H9 (cell line): ENCODE measurements at regions not wholly inside any gene's neighbourhood (a gene's known extent, or its start where the extent isn't known, plus 50 kb on each side); places are given as distances from the start of the nearest gene placed in this dataset.
A peak's percentile ranks its signal among the peaks of the same experiment; 100 is the strongest.
"Not testable (repeated sequence)": the region's sequence is repeated elsewhere in the genome, so short reads cannot be mapped to it uniquely, and the experiment has no call there.

ENCODE experiments used
- DNase-seq: peaks from one replicate; pipeline ENCODE4 v3.0.0-alpha.2; 2017
- H2AFZ ChIP-seq: one replicate; pipeline ENCODE4 v1.6.1; 2013; ENCODE audit warnings: mild to moderate bottlenecking, low read length, control low read depth, moderate library complexity
- H2AK5ac ChIP-seq: 2 replicates; pipeline ENCODE4 v1.6.1; 2013; ENCODE audit warnings: low read length, control low read depth, mixed read lengths; ENCODE audit not compliant: insufficient read length
- H2BK120ac ChIP-seq: one replicate; pipeline ENCODE4 v1.6.1; 2013; ENCODE audit warnings: low read depth, mild to moderate bottlenecking, low read length, control low read depth, inconsistent platforms; ENCODE audit not compliant: poor library complexity, severe bottlenecking
- H2BK12ac ChIP-seq: 2 replicates; pipeline ENCODE4 v1.6.1; 2013; ENCODE audit warnings: low read length, control low read depth, mixed read lengths, low read depth; ENCODE audit not compliant: insufficient read length
- H2BK15ac ChIP-seq: 2 replicates; pipeline ENCODE4 v1.6.1; 2013; ENCODE audit warnings: low read depth, low read length, control low read depth
- H2BK20ac ChIP-seq: one replicate; pipeline ENCODE4 v1.6.1; 2013; ENCODE audit warnings: low read depth, mild to moderate bottlenecking, low read length, control low read depth, inconsistent platforms; ENCODE audit not compliant: poor library complexity, severe bottlenecking
- H2BK5ac ChIP-seq: 2 replicates; pipeline ENCODE4 v1.6.1; 2013; ENCODE audit warnings: low read length, control low read depth, mixed read lengths; ENCODE audit not compliant: insufficient read length
- H3K14ac ChIP-seq: 2 replicates; pipeline ENCODE4 v1.6.1; 2013; ENCODE audit warnings: low read length, control low read depth; ENCODE audit not compliant: insufficient read depth
- H3K18ac ChIP-seq: 2 replicates; pipeline ENCODE4 v1.6.1; 2013; ENCODE audit warnings: low read depth, mild to moderate bottlenecking, mixed read lengths, low read length, control low read depth; ENCODE audit not compliant: insufficient read length
- H3K23ac ChIP-seq: 2 replicates; pipeline ENCODE4 v1.6.1; 2013; ENCODE audit warnings: low read length, control low read depth, mixed read lengths, low read depth; ENCODE audit not compliant: insufficient read length
- H3K23me2 ChIP-seq: 2 replicates; pipeline ENCODE4 v1.6.1; 2013; ENCODE audit warnings: low read depth, mild to moderate bottlenecking, mixed read lengths, low read length, control low read depth; ENCODE audit not compliant: insufficient read length, poor library complexity, severe bottlenecking
- H3K27ac ChIP-seq: 2 replicates; pipeline ENCODE4 v1.5.1; 2013; ENCODE audit warnings: low read length, control low read depth, mixed read lengths, low read depth; ENCODE audit not compliant: insufficient read length
- H3K27me3 ChIP-seq: 2 replicates; pipeline ENCODE4 v1.6.1; 2013; ENCODE audit warnings: low read length, control low read depth, inconsistent platforms; ENCODE audit not compliant: insufficient read depth
- H3K4ac ChIP-seq: 2 replicates; pipeline ENCODE4 v1.6.1; 2013; ENCODE audit warnings: low read depth, mild to moderate bottlenecking, control low read depth, inconsistent platforms, low read length, moderate library complexity
- H3K4me1 ChIP-seq: 2 replicates; pipeline ENCODE4 v1.6.1; 2013; ENCODE audit warnings: low read length, control low read depth, inconsistent platforms; ENCODE audit not compliant: insufficient read depth
- H3K4me2 ChIP-seq: 2 replicates; pipeline ENCODE4 v1.6.1; 2013; ENCODE audit warnings: low read length, control low read depth, mixed read lengths; ENCODE audit not compliant: insufficient read length, insufficient read depth
- H3K56ac ChIP-seq: 2 replicates; pipeline ENCODE4 v1.6.1; 2013; ENCODE audit warnings: low read depth, mild to moderate bottlenecking, mixed read lengths, low read length, control low read depth; ENCODE audit not compliant: insufficient read length
- H3K79me1 ChIP-seq: 2 replicates; pipeline ENCODE4 v1.6.1; 2013; ENCODE audit warnings: low read depth, mild to moderate bottlenecking, moderate library complexity, low read length, control low read depth, inconsistent platforms; ENCODE audit not compliant: insufficient read depth, poor library complexity, severe bottlenecking
- H3K79me2 ChIP-seq: 2 replicates; pipeline ENCODE4 v1.6.1; 2013; ENCODE audit warnings: low read length, control low read depth, inconsistent platforms; ENCODE audit not compliant: insufficient read depth
- H3K9ac ChIP-seq: 2 replicates; pipeline ENCODE4 v1.6.1; 2013; ENCODE audit warnings: low read length, control low read depth, mixed read lengths; ENCODE audit not compliant: insufficient read length; ENCODE audit errors: extremely low read depth
- H3K9me3 ChIP-seq: one replicate; pipeline ENCODE4 v1.6.1; 2013; ENCODE audit warnings: low read depth, low read length, inconsistent platforms; ENCODE audit not compliant: control insufficient read depth
- H3T11ph ChIP-seq: one replicate; pipeline ENCODE4 v1.6.1; 2013; ENCODE audit warnings: mild to moderate bottlenecking, low read length, control low read depth, inconsistent platforms
- H4K20me1 ChIP-seq: one replicate; pipeline ENCODE4 v1.6.1; 2013; ENCODE audit not compliant: control insufficient read depth, insufficient read length, insufficient read depth
- H4K5ac ChIP-seq: 2 replicates; pipeline ENCODE4 v1.6.1; 2013; ENCODE audit warnings: low read depth, mild to moderate bottlenecking, mixed read lengths, low read length, control low read depth; ENCODE audit not compliant: insufficient read length
- H4K8ac ChIP-seq: replicated peaks from 2 replicates; pipeline ENCODE4 v1.6.1; 2013; ENCODE audit warnings: low read length, control low read depth, mixed read lengths, low read depth; ENCODE audit not compliant: insufficient read length
- H4K91ac ChIP-seq: 2 replicates; pipeline ENCODE4 v1.6.1; 2013; ENCODE audit warnings: low read depth, mild to moderate bottlenecking, moderate library complexity, mixed read lengths, low read length, control low read depth; ENCODE audit not compliant: insufficient read length
- H3K27ac Mint-ChIP-seq, 3 experiments: 2 replicates in 2 of 3; 3 replicates in 1 of 3; pipeline ENCODE4 v1.8.0; 2020 to 2021; ENCODE audit warnings: mixed read lengths in 3 of 3, mild to moderate bottlenecking in 1 of 3, moderate library complexity in 1 of 3
- H3K27me3 Mint-ChIP-seq: 2 replicates; pipeline ENCODE4 v1.8.0; 2021; ENCODE audit warnings: low read depth, mild to moderate bottlenecking, moderate library complexity, mixed read lengths
- H3K36me3 Mint-ChIP-seq, 3 experiments: 2 replicates in 2 of 3; 3 replicates in 1 of 3; pipeline ENCODE4 v1.8.0; 2020 to 2021; ENCODE audit warnings: low read depth in 3 of 3, mixed read lengths in 3 of 3; ENCODE audit not compliant: insufficient read depth in 1 of 3
- H3K4me1 Mint-ChIP-seq, 2 experiments: 2 replicates each; pipeline ENCODE4 v1.8.0; 2020; ENCODE audit warnings: mixed read lengths in 2 of 2
- H3K4me3 Mint-ChIP-seq, 2 experiments: 2 replicates in 1 of 2; 3 replicates in 1 of 2; pipeline ENCODE4 v1.8.0; 2020 to 2021; ENCODE audit warnings: mild to moderate bottlenecking in 2 of 2, mixed read lengths in 2 of 2, moderate library complexity in 1 of 2
- H3K9me3 Mint-ChIP-seq, 2 experiments: 2 replicates in 1 of 2; 3 replicates in 1 of 2; pipeline ENCODE4 v1.8.0; 2020; ENCODE audit warnings: mild to moderate bottlenecking in 2 of 2, mixed read lengths in 2 of 2, moderate library complexity in 1 of 2
- WGBS: extraction: QIAGEN DNeasy Blood & Tissue Kit; methylation state at CpG from one replicate; pipeline ENCODE4 v1.1.7; 2013; ENCODE audit warnings: missing lambda C conversion rate, low lambda C conversion rate, mixed read lengths; ENCODE audit not compliant: insufficient read length; ENCODE audit errors: extremely low coverage; 5-methylcytosine and 5-hydroxymethylcytosine counted together
- TF ChIP-seq, protein P1 (sequence below): fragments of 200-600 bp; sonication (generic); conservative IDR thresholded peaks from 3 replicates; pipeline ENCODE4 v1.8.0; 2021; ENCODE audit warnings: antibody characterized with exemption, mild to moderate bottlenecking

GRCh38 chr7:13628239-13629001 is 361.0 kb downstream of the ETV1 start:
- no peak overlapping the region for H3K4me3 Mint-ChIP-seq
- no peaks in the 10 kb centered on the region for H4K20me1 ChIP-seq
- TF ChIP-seq, protein P1, sequence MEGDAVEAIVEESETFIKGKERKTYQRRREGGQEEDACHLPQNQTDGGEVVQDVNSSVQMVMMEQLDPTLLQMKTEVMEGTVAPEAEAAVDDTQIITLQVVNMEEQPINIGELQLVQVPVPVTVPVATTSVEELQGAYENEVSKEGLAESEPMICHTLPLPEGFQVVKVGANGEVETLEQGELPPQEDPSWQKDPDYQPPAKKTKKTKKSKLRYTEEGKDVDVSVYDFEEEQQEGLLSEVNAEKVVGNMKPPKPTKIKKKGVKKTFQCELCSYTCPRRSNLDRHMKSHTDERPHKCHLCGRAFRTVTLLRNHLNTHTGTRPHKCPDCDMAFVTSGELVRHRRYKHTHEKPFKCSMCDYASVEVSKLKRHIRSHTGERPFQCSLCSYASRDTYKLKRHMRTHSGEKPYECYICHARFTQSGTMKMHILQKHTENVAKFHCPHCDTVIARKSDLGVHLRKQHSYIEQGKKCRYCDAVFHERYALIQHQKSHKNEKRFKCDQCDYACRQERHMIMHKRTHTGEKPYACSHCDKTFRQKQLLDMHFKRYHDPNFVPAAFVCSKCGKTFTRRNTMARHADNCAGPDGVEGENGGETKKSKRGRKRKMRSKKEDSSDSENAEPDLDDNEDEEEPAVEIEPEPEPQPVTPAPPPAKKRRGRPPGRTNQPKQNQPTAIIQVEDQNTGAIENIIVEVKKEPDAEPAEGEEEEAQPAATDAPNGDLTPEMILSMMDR = no peak
- no peak overlapping the region for H3K23ac ChIP-seq
- no peak overlapping the region for H3K14ac ChIP-seq
- WGBS = no CpG with 5 or more reads among the region's 6 CpGs
- H3K4me2 ChIP-seq = no peak overlapping the region
- no peaks in the 10 kb centered on the region; the same call in 1 of the 2 replicates for H3K27me3 Mint-ChIP-seq
- no peak overlapping the region for H3K56ac ChIP-seq
- no peak overlapping the region for H3K9ac ChIP-seq
- no peak for DNase-seq
- peaks cover 0 to 5% of the 10 kb centered on the region in 2 experiments; a peak in 1 of 5 replicates for H3K9me3 Mint-ChIP-seq
- no peak overlapping the region for H4K91ac ChIP-seq
- no peak overlapping the region for H2BK15ac ChIP-seq
- H2BK120ac ChIP-seq = no peak overlapping the region
- H3K9me3 ChIP-seq = no peaks in the 10 kb centered on the region
- H4K8ac ChIP-seq = no peak overlapping the region
- no peaks in the 10 kb centered on the region for H3K79me2 ChIP-seq
- no peak overlapping the region for H3K18ac ChIP-seq
- H2BK5ac ChIP-seq = no peak overlapping the region
- no peak overlapping the region for H2BK20ac ChIP-seq
- H3K4me1 ChIP-seq = no peaks in the 10 kb centered on the region
- no peaks in the 10 kb centered on the region for H3K79me1 ChIP-seq
- H2AK5ac ChIP-seq = no peak overlapping the region
- H3K27ac Mint-ChIP-seq = peak overlapping the region in 1 of 3 experiments; percentile 74; a peak in 1 of 7 replicates
- no peak overlapping the region for H3K4ac ChIP-seq
- no peaks in the 10 kb centered on the region for H3K27me3 ChIP-seq
- H3T11ph ChIP-seq = no peak overlapping the region
- H3K27ac ChIP-seq = no peak overlapping the region
- H3K36me3 Mint-ChIP-seq = peaks cover 0 to 4% (median 0%) of the 10 kb centered on the region in 3 experiments; a peak in 2 of 7 replicates
- H2AFZ ChIP-seq = no peak overlapping the region
- no peak overlapping the region for H2BK12ac ChIP-seq
- no peak overlapping the region for H4K5ac ChIP-seq
- H3K23me2 ChIP-seq = no peaks in the 10 kb centered on the region
- H3K4me1 Mint-ChIP-seq = peaks cover 0 to 2% of the 10 kb centered on the region in 2 experiments; a peak in 2 of 4 replicates

DNA sequence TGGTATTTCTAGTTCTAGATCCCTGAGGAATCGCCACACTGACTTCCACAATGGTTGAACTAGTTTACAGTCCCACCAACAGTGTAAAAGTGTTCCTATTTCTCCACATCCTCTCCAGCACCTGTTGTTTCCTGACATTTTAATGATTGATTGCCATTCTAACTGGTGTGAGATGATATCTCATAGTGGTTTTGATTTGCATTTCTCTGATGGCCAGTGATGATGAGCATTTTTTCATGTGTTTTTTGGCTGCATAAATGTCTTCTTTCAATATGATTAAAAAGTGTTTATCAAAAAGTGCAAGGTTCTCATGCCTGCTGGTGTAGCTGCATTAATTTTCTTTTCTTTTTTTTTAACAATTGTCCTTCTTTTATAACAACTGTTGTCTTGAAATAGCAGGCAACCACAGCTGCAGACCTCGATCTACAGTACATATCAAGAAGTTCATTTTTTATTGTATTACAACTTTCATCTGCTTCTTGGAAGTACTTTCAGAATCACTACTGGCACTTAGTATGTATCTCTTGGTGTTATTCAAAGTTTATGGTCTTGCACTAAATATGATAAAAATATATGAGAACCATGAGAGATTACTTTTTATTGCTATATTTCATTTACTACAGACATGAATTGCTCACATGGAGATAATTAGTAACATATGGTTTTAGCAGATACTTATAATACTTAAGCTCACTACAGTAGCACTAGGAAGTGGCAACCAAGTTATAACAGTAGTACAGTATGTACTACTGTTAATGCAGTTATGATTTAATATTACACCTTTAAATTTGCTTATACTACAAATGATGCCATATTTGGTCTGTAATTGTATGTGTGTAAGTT is 358.0 kb downstream of the ETV1 start:
- not testable (repeated sequence) for H3K56ac ChIP-seq, H3K14ac ChIP-seq, H3K27ac Mint-ChIP-seq, H3K4me3 Mint-ChIP-seq, H2BK12ac ChIP-seq, H3K79me2 ChIP-seq, H3K4ac ChIP-seq, H2BK120ac ChIP-seq, H3K36me3 Mint-ChIP-seq, H4K5ac ChIP-seq, H2AK5ac ChIP-seq, H3K23ac ChIP-seq, H3K9me3 Mint-ChIP-seq, H3K23me2 ChIP-seq, H2BK15ac ChIP-seq, H3K9me3 ChIP-seq, H4K91ac ChIP-seq, H3K4me2 ChIP-seq, H3K27me3 ChIP-seq, H4K20me1 ChIP-seq, H2BK5ac ChIP-seq, H3K4me1 ChIP-seq, H4K8ac ChIP-seq, H3K27me3 Mint-ChIP-seq, H3K27ac ChIP-seq, H2BK20ac ChIP-seq, H3K9ac ChIP-seq, H2AFZ ChIP-seq, H3T11ph ChIP-seq, H3K79me1 ChIP-seq, H3K4me1 Mint-ChIP-seq, DNase-seq, H3K18ac ChIP-seq
- no CpG with 5 or more reads among the region's 2 CpGs for WGBS
